HCT116 (cell line): ENCODE measurements at regions not wholly inside any gene's neighbourhood (a gene's known extent, or its start where the extent isn't known, plus 50 kb on each side); places are given as distances from the start of the nearest gene placed in this dataset.

Experiments used
- CEBPB ChIP-seq: IDR thresholded peaks from 2 replicates; pipeline ENCODE4 v1.6.1; 2012; ENCODE audit warnings: low read depth
- ELF1 ChIP-seq: IDR thresholded peaks from 2 replicates; pipeline ENCODE4 v1.6.1; 2012; ENCODE audit warnings: low read depth, borderline replicate concordance
- EZH2 ChIP-seq: fragments of 200-600 bp; sonication (generic); IDR thresholded peaks from 2 replicates; pipeline ENCODE4 v1.6.1; 2017; ENCODE audit warnings: antibody characterized with exemption, mixed run types
- EZH2phosphoT487 ChIP-seq: fragments of 200-600 bp; IDR thresholded peaks from 2 replicates; pipeline ENCODE4 v1.6.1; 2018; ENCODE audit warnings: antibody characterized with exemption, borderline replicate concordance
- JUND ChIP-seq: IDR thresholded peaks from 2 replicates; pipeline ENCODE4 v1.6.1; 2012
- POLR2AphosphoS5 ChIP-seq: IDR thresholded peaks from 2 replicates; pipeline ENCODE4 v1.6.1; 2011; ENCODE audit warnings: mild to moderate bottlenecking, low read depth, low read length, moderate library complexity
- RAD21 ChIP-seq: IDR thresholded peaks from 2 replicates; pipeline ENCODE4 v1.6.1; 2012; ENCODE audit warnings: low read depth, mild to moderate bottlenecking
- SP1 ChIP-seq: IDR thresholded peaks from 2 replicates; pipeline ENCODE4 v1.6.1; 2012; ENCODE audit warnings: low read depth
- SRF ChIP-seq: IDR thresholded peaks from 2 replicates; pipeline ENCODE4 v1.6.1; 2012; ENCODE audit warnings: low read depth
- ZFX ChIP-seq: fragments of 450-650 bp; IDR thresholded peaks from 2 replicates; pipeline ENCODE4 v1.6.1; 2017
- TF ChIP-seq, protein P1 (sequence below), 3 experiments: fragments of 200-600 bp in 1 of 3; sonication (generic) in 1 of 3; IDR thresholded peaks in 2 of 3; conservative IDR thresholded peaks in 1 of 3; 2 replicates each; pipeline ENCODE4 v1.5.1; 2012 to 2017; ENCODE audit warnings: low read depth in 2 of 3, low read length in 2 of 3, antibody characterized with exemption in 1 of 3, borderline replicate concordance in 1 of 3, control low read depth in 1 of 3, mild to moderate bottlenecking in 1 of 3, mixed read lengths in 1 of 3, mixed run types in 1 of 3, moderate library complexity in 1 of 3; ENCODE audit not compliant: insufficient read depth in 1 of 3
- TF ChIP-seq, protein P2 (sequence below): IDR thresholded peaks from 2 replicates; pipeline ENCODE4 v1.6.1; 2011; ENCODE audit warnings: mild to moderate bottlenecking, low read length, moderate library complexity; ENCODE audit not compliant: insufficient replicate concordance; ENCODE audit errors: extremely low read depth

DNA sequence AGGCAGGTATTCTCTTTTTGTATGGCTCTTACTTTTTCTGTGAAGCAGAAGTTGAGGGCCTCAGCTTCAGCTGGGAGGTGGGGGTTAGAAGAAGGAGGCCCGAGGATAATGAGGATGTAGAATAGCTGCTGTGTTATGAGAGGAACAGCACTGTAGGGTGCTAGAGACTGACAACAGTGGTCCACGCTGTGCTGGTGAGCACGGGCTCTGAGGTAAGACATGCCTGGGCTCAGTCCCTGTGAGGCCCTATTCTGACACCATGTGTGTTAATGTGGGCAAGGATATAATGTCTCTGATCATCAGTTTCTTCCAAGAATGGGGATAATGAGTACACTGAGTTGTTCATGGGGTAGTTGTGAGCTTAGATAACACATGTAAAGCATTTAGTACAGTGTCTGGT, 55.3 kb upstream of the SFRP2 start:
- TF ChIP-seq, protein P1, sequence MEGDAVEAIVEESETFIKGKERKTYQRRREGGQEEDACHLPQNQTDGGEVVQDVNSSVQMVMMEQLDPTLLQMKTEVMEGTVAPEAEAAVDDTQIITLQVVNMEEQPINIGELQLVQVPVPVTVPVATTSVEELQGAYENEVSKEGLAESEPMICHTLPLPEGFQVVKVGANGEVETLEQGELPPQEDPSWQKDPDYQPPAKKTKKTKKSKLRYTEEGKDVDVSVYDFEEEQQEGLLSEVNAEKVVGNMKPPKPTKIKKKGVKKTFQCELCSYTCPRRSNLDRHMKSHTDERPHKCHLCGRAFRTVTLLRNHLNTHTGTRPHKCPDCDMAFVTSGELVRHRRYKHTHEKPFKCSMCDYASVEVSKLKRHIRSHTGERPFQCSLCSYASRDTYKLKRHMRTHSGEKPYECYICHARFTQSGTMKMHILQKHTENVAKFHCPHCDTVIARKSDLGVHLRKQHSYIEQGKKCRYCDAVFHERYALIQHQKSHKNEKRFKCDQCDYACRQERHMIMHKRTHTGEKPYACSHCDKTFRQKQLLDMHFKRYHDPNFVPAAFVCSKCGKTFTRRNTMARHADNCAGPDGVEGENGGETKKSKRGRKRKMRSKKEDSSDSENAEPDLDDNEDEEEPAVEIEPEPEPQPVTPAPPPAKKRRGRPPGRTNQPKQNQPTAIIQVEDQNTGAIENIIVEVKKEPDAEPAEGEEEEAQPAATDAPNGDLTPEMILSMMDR (IDR thresholded peaks at IDR 0.05 in 2 of 3, conservative IDR thresholded peaks at IDR 0.05 in 1 of 3; ENCODE audit: borderline replicate concordance in 1 of 3, insufficient read depth in 1 of 3, low read depth in 2 of 3, low read length in 2 of 3): no peak
- TF ChIP-seq JUND (no peak), POLR2AphosphoS5 (no peak), EZH2 (no peak), ZFX (no peak), EZH2phosphoT487 (no peak), SP1 (no peak), RAD21 (no peak), SRF (no peak), CEBPB (no peak), ELF1 (no peak)
- TF ChIP-seq, protein P2, sequence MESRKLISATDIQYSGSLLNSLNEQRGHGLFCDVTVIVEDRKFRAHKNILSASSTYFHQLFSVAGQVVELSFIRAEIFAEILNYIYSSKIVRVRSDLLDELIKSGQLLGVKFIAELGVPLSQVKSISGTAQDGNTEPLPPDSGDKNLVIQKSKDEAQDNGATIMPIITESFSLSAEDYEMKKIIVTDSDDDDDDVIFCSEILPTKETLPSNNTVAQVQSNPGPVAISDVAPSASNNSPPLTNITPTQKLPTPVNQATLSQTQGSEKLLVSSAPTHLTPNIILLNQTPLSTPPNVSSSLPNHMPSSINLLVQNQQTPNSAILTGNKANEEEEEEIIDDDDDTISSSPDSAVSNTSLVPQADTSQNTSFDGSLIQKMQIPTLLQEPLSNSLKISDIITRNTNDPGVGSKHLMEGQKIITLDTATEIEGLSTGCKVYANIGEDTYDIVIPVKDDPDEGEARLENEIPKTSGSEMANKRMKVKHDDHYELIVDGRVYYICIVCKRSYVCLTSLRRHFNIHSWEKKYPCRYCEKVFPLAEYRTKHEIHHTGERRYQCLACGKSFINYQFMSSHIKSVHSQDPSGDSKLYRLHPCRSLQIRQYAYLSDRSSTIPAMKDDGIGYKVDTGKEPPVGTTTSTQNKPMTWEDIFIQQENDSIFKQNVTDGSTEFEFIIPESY: no peak
